Testis (tissue), 2 donors: ENCODE measurements at regions not wholly inside any gene's neighbourhood (a gene's known extent, or its start where the extent isn't known, plus 50 kb on each side); places are given as distances from the start of the nearest gene placed in this dataset.

Source experiments
- DNase-seq: peaks from one replicate; pipeline ENCODE4 v3.0.0-alpha.2; 2019
- H3K27ac ChIP-seq, 2 donors: fragments of 200-600 bp; sonication (generic); one replicate each; pipeline ENCODE4 v1.5.1; 2019
- H3K27me3 ChIP-seq: fragments of 200-600 bp; sonication (generic); one replicate; pipeline ENCODE4 v1.5.1; 2019
- H3K36me3 ChIP-seq: fragments of 200-600 bp; sonication (generic); one replicate; pipeline ENCODE4 v1.5.1; 2017; ENCODE audit warnings: low read depth; ENCODE audit errors: missing control alignments
- H3K4me1 ChIP-seq: fragments of 200-600 bp; sonication (generic); one replicate; pipeline ENCODE4 v1.5.1; 2019
- H3K4me3 ChIP-seq, 2 donors: fragments of 200-600 bp; sonication (generic); one replicate each; pipeline ENCODE4 v1.5.1; 2017 to 2019
- H3K9me3 ChIP-seq: fragments of 200-600 bp; sonication (generic); one replicate; pipeline ENCODE4 v1.5.1; 2017
- POLR2A ChIP-seq: fragments of 450-650 bp; IDR thresholded peaks from one replicate; pipeline ENCODE4 v1.6.1; 2017; ENCODE audit warnings: antibody characterized with exemption, mild to moderate bottlenecking, moderate library complexity
- WGBS, 2 donors: methylation state at CpG; one replicate each; pipeline ENCODE4 v1.1.5; 2018; 5-methylcytosine and 5-hydroxymethylcytosine counted together
- intact Hi-C: fragments of 100-400 bp; cut with DNase I; formaldehyde crosslinking; loops from one replicate; pipeline ENCODE4 v1.15.1; 2023; ENCODE audit warnings: low total_unique reads
- small RNA-seq, 2 donors: library from RNA; depleted of rRNA; stranded (forward); fragments of <200 nt; gene quantifications; one replicate each; pipeline ENCODE3, GENCODE V24; 2016
- TF ChIP-seq, protein P1 (sequence below), 3 experiments: fragments of 450-650 bp in 2 of 3; fragments of 200-600 bp in 1 of 3; sonication (generic) in 1 of 3; IDR thresholded peaks; one replicate each; pipeline ENCODE4 v1.5.1; 2016 to 2019; ENCODE audit warnings: antibody characterized with exemption in 3 of 3, mild to moderate bottlenecking in 2 of 3, moderate library complexity in 1 of 3

DNA sequence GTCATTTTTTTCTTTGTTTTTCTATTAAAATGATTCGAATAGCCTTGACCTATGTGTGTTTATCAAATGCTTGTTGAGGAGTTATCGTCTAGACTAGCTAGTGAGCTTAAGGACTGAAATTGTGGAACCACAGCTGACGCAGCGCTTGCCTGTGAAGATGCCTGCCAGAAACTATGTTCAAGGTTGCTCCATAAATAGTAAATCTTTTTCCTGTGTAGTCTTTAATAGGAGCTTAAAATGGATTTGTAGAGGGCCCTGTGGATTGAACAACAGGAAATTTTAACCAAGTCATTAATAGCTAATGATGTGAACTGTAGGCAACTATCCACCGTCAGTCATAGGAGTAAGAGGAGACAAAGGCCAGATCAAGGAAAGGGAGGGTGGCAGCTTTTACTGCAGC is 145.1 kb downstream of the GNAI1 start:
- Histone ChIP-seq H3K4me3 (no peak overlapping the region), H3K9me3 (no peaks in the 10 kb centered on the region), H3K36me3 (no peaks in the 10 kb centered on the region), H3K27me3 (no peaks in the 10 kb centered on the region), H3K27ac (peak overlapping the region in 1 of 2 donors; percentile 55), H3K4me1 (peaks cover 10% of the 10 kb centered on the region)
- no peak for TF ChIP-seq POLR2A
- TF ChIP-seq, protein P1, sequence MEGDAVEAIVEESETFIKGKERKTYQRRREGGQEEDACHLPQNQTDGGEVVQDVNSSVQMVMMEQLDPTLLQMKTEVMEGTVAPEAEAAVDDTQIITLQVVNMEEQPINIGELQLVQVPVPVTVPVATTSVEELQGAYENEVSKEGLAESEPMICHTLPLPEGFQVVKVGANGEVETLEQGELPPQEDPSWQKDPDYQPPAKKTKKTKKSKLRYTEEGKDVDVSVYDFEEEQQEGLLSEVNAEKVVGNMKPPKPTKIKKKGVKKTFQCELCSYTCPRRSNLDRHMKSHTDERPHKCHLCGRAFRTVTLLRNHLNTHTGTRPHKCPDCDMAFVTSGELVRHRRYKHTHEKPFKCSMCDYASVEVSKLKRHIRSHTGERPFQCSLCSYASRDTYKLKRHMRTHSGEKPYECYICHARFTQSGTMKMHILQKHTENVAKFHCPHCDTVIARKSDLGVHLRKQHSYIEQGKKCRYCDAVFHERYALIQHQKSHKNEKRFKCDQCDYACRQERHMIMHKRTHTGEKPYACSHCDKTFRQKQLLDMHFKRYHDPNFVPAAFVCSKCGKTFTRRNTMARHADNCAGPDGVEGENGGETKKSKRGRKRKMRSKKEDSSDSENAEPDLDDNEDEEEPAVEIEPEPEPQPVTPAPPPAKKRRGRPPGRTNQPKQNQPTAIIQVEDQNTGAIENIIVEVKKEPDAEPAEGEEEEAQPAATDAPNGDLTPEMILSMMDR (IDR thresholded peaks at IDR 0.05) = no peak
- intact Hi-C loops = no loop called here
- peak; percentile 68 for DNase-seq
- 18 to 46% methylated on average over 5 of the region's 5 CpGs for WGBS, 2 donors

DNA sequence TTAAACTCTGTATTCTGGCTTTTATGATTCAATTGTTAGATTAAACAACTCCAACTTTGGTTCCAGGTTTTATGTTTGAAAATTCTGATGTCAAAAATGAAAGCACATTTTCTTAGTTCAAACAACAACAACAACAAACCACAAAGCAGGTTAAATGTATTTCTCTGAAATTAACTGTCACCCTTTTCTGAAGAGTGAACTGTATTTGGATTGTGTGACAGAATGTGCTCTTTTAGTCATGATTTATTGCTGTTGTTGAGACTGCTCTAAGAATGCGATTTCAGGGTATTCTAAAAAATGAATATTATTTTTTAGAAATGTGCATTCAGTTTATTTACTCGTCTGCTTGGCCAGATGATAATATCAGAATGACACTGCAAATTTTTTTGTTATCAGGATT is 144.1 kb downstream of the GNAI1 start:
- H3K4me3 ChIP-seq = no peak overlapping the region

DNA sequence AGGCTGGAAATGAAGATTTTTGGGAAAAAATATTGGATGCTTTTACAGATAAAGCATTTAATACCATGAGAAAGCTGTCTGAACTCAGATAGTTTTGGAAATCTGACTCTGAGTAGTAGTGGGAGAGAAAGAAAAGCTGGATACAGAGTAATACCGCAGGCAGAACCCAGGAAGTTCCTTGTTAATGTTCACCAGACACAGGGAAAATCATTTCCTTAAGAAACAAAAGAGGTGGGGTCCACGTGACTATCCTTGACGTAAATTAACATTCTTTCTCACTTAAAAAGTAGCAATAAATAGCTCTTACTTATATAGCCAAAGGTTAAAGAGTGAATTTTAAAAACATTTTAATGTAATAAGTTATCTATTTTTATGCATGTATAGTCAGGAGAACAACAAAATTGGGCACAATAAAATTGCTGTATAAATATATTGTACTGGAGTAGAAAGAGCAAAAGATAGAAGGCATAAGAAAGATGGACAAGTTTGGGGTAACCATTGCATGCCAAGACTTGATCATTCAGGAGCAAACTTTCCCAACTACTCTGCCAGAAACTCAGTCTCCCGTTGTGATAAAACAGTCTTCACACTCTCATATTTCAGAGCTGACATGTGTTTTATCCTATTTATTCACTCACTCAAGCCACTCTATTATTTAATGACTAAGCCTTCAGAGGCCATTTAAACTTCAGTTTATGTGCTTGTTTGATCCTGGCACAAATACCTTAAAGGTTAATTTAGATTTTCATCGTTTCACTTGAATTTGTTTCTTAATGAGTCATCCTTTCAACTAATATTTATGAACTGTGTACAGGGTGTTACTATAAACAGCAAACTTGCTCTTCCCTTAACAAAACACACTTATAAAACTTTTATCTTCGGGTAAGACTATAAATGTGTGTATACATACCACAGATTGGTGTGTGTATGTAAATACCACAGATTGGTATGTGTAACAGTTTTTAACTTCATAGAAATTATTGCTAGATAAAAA is 143.1 kb downstream of the GNAI1 start:
- H3K4me3 ChIP-seq = no peak overlapping the region
- no peaks in the 10 kb centered on the region for H3K36me3 ChIP-seq
- H3K27ac ChIP-seq = peak overlapping the region; percentile 55 to 57
- TF ChIP-seq, protein P1 (IDR thresholded peaks at IDR 0.05) = no peak
- TF ChIP-seq POLR2A = no peak
- no peaks in the 10 kb centered on the region for H3K9me3 ChIP-seq
- intact Hi-C loops = no loop called here
- peaks cover 10% of the 10 kb centered on the region for H3K4me1 ChIP-seq
- H3K27me3 ChIP-seq = no peaks in the 10 kb centered on the region
- no peak for DNase-seq
- 18 to 26% methylated on average over 6 of the region's 6 CpGs for WGBS, 2 donors

More for the DNA sequence above, 144.1 kb downstream of the GNAI1 start:
- H3K4me1 ChIP-seq = peaks cover 10% of the 10 kb centered on the region
- no peak for DNase-seq
- no peaks in the 10 kb centered on the region for H3K36me3 ChIP-seq
- H3K27me3 ChIP-seq = no peaks in the 10 kb centered on the region
- peak overlapping the region; percentile 55 to 57 for H3K27ac ChIP-seq
- intact Hi-C loops = no loop called here
- TF ChIP-seq, protein P1 (IDR thresholded peaks at IDR 0.05) = no peak
- no peak for TF ChIP-seq POLR2A
- no peaks in the 10 kb centered on the region for H3K9me3 ChIP-seq
- 27 to 48% methylated on average over 2 of the region's 2 CpGs for WGBS, 2 donors

Small RNAs in the stretch of these regions (small RNA-seq; reads per million reads assigned to genes)
- gene RN7SL35P = 0 reads per million in 2 donors
- 0 reads per million in 2 donors for gene SNRPBP1
